PC-9 (cell line): ENCODE measurements at regions not wholly inside any gene's neighbourhood (a gene's known extent, or its start where the extent isn't known, plus 50 kb on each side); places are given as distances from the start of the nearest gene placed in this dataset.

ENCODE experiments used
- BruUV-seq: library from RNA; stranded (reverse); fragments of 400-500 nt; replicated peaks from 2 replicates; lab custom pipeline; 2021; lab: Mats Ljungman, UMichigan
- CTCF ChIA-PET: fragments of 300-600 bp; sonication (Branson Sonifier 250); formaldehyde crosslinking; loops from one replicate; lab custom pipeline; 2022; ENCODE audit warnings: antibody characterized with exemption; lab: Charles Lee
- POLR2A ChIA-PET: fragments of 300-600 bp; sonication (Branson Sonifier 250); formaldehyde crosslinking; loops from one replicate; lab custom pipeline; 2022; ENCODE audit warnings: antibody characterized with exemption; ENCODE audit not compliant: unreplicated experiment; lab: Charles Lee
- DNase-seq, 2 experiments: peaks; one replicate each; pipeline versions ENCODE4 v3.0.0 to v3.0.0-alpha.2; 2015 to 2022; ENCODE audit warnings: mixed read lengths in 1 of 2
- H2AFZ ChIP-seq: fragments of 200-600 bp; sonication (generic); 2 replicates; pipeline ENCODE4 v1.8.1; 2017; ENCODE audit warnings: antibody characterized with exemption
- H3F3A ChIP-seq: fragments of 200-600 bp; sonication (generic); 2 replicates; pipeline ENCODE4 v1.8.1; 2017; ENCODE audit warnings: antibody characterized with exemption, mild to moderate bottlenecking, low read depth; ENCODE audit not compliant: insufficient read depth
- H3K27ac ChIP-seq: fragments of 200-600 bp; sonication (generic); 2 replicates; pipeline ENCODE4 v1.6.1; 2016; ENCODE audit warnings: mixed run types
- H3K27me3 ChIP-seq: fragments of 200-600 bp; sonication (generic); 2 replicates; pipeline ENCODE4 v1.6.1; 2016; ENCODE audit warnings: low read depth, mixed run types; ENCODE audit not compliant: insufficient read depth
- H3K36me3 ChIP-seq: fragments of 200-600 bp; sonication (generic); 2 replicates; pipeline ENCODE4 v1.6.1; 2016; ENCODE audit warnings: low read depth, mixed run types
- H3K4me1 ChIP-seq: fragments of 200-600 bp; sonication (generic); replicated peaks from 2 replicates; pipeline ENCODE4 v1.6.1; 2016; ENCODE audit warnings: mixed run types; ENCODE audit not compliant: insufficient read depth
- H3K4me2 ChIP-seq: fragments of 200-600 bp; sonication (generic); 2 replicates; pipeline ENCODE4 v1.6.1; 2017; ENCODE audit warnings: mixed run types
- H3K4me3 ChIP-seq: fragments of 200-600 bp; sonication (generic); 2 replicates; pipeline ENCODE4 v1.6.1; 2016; ENCODE audit warnings: mixed run types
- H3K79me2 ChIP-seq: fragments of 200-600 bp; sonication (generic); 2 replicates; pipeline ENCODE4 v1.6.1; 2017; ENCODE audit warnings: low read depth, mixed run types
- H3K9me2 ChIP-seq: fragments of 200-600 bp; sonication (generic); 2 replicates; pipeline ENCODE4 v1.8.1; 2017; ENCODE audit warnings: mild to moderate bottlenecking; ENCODE audit not compliant: insufficient read depth
- H3K9me3 ChIP-seq: fragments of 200-600 bp; sonication (generic); 2 replicates; pipeline ENCODE4 v1.8.1; 2016; ENCODE audit warnings: low read depth; ENCODE audit not compliant: insufficient read depth
- H4K20me1 ChIP-seq: fragments of 200-600 bp; sonication (generic); 2 replicates; pipeline ENCODE4 v1.8.1; 2017; ENCODE audit not compliant: insufficient read depth
- CTCF ChIP-seq: fragments of 200-600 bp; sonication (generic); conservative IDR thresholded peaks from 2 replicates; pipeline ENCODE4 v1.6.1; 2017; ENCODE audit warnings: mixed run types, antibody characterized with exemption, mild to moderate bottlenecking, moderate library complexity
- EZH2 ChIP-seq: fragments of 200-600 bp; sonication (generic); IDR thresholded peaks from 2 replicates; pipeline ENCODE4 v1.8.0; 2017; ENCODE audit warnings: antibody characterized with exemption, low read depth
- intact Hi-C: fragments of 100-400 bp; cut with micrococcal nuclease; formaldehyde crosslinking; loops from one replicate; pipeline ENCODE4 v1.10.0; 2022; ENCODE audit not compliant: unreplicated experiment

GRCh38 chr14:94930690-94931089, 160.8 kb upstream of the GSC start:
- Histone ChIP-seq H3K27ac (no peak overlapping the region), H3K9me2 (no peaks in the 10 kb centered on the region), H3K27me3 (peaks cover 54% of the 10 kb centered on the region), H3K4me3 (no peak overlapping the region), H3K4me1 (no peaks in the 10 kb centered on the region), H3K36me3 (no peaks in the 10 kb centered on the region), H3K4me2 (no peak overlapping the region), H3K9me3 (no peaks in the 10 kb centered on the region), H4K20me1 (no peaks in the 10 kb centered on the region), H3F3A (no peaks in the 10 kb centered on the region), H2AFZ (no peak overlapping the region), H3K79me2 (no peaks in the 10 kb centered on the region)
- no TSS peak for BruUV-seq
- POLR2A ChIA-PET, result no interaction called here
- CTCF ChIA-PET, result no interaction called here
- intact Hi-C loops, result no loop called here
- no peak for TF ChIP-seq EZH2
- no peak for TF ChIP-seq CTCF
- no peak for DNase-seq

GRCh38 chr14:94929354-94929753, 159.4 kb upstream of the GSC start:
- DNase-seq, result no peak
- CTCF ChIA-PET, result no interaction called here
- POLR2A ChIA-PET, result no interaction called here
- H3K9me2 ChIP-seq, result no peaks in the 10 kb centered on the region
- peaks cover 41% of the 10 kb centered on the region for H3K27me3 ChIP-seq
- no peaks in the 10 kb centered on the region for H4K20me1 ChIP-seq
- no peaks in the 10 kb centered on the region for H3F3A ChIP-seq
- no peaks in the 10 kb centered on the region for H3K36me3 ChIP-seq
- no peak overlapping the region for H3K4me3 ChIP-seq
- no peak overlapping the region for H2AFZ ChIP-seq
- H3K79me2 ChIP-seq, result no peaks in the 10 kb centered on the region
- no peak for TF ChIP-seq EZH2
- TF ChIP-seq CTCF, result no peak
- H3K4me2 ChIP-seq, result no peak overlapping the region
- intact Hi-C loops, result no loop called here
- no TSS peak for BruUV-seq
- no peaks in the 10 kb centered on the region for H3K4me1 ChIP-seq
- H3K9me3 ChIP-seq, result no peaks in the 10 kb centered on the region
- H3K27ac ChIP-seq, result no peak overlapping the region

GRCh38 chr14:94926176-94926575, 156.3 kb upstream of the GSC start:
- H4K20me1 ChIP-seq, result no peaks in the 10 kb centered on the region
- H3K4me2 ChIP-seq, result no peak overlapping the region
- H3K27ac ChIP-seq, result no peak overlapping the region
- ChIA-PET CTCF (no interaction called here), POLR2A (no interaction called here)
- TF ChIP-seq CTCF (no peak), EZH2 (no peak)
- H3F3A ChIP-seq, result no peaks in the 10 kb centered on the region
- intact Hi-C loops, result no loop called here
- H3K27me3 ChIP-seq, result peaks cover 21% of the 10 kb centered on the region; the same call in 1 of the 2 replicates
- H3K79me2 ChIP-seq, result no peaks in the 10 kb centered on the region
- no peak overlapping the region for H3K4me3 ChIP-seq
- H2AFZ ChIP-seq, result no peak overlapping the region
- no peaks in the 10 kb centered on the region for H3K9me2 ChIP-seq
- H3K4me1 ChIP-seq, result no peaks in the 10 kb centered on the region
- no TSS peak for BruUV-seq
- DNase-seq, result no peak
- H3K9me3 ChIP-seq, result no peaks in the 10 kb centered on the region
- no peaks in the 10 kb centered on the region for H3K36me3 ChIP-seq
